HG03354 (cell line): ENCODE measurements at regions not wholly inside any gene's neighbourhood (a gene's known extent, or its start where the extent isn't known, plus 50 kb on each side); places are given as distances from the start of the nearest gene placed in this dataset.

ENCODE experiments used
- ATAC-seq: cut with Tn5 transposase; IDR thresholded peaks from one replicate; pipeline ENCODE4 v1.9.1; 2021; ENCODE audit warnings: mild to moderate bottlenecking; ENCODE audit not compliant: unreplicated experiment, poor library complexity, severe bottlenecking

GRCh38 chr5:158289967-158290366 is 431.0 kb upstream of the CLINT1 start:
- no peak for ATAC-seq

GRCh38 chr5:158288272-158288657 is 429.3 kb upstream of the CLINT1 start:
- no peak for ATAC-seq

GRCh38 chr5:158287643-158288271 is 428.8 kb upstream of the CLINT1 start:
- ATAC-seq, result no peak

- no peak for ATAC-seq
Measured at GRCh38 chr5:158286827-158287226, 427.9 kb upstream of the CLINT1 start.

GRCh38 chr5:158285698-158286097 is 426.8 kb upstream of the CLINT1 start:
- ATAC-seq, result no peak

- ATAC-seq, result no peak
Measured at GRCh38 chr5:158284242-158284641, 425.3 kb upstream of the CLINT1 start.

- no peak for ATAC-seq
Measured at GRCh38 chr5:158283397-158283796, 424.5 kb upstream of the CLINT1 start.

GRCh38 chr5:158278216-158278925 is 419.4 kb upstream of the CLINT1 start:
- ATAC-seq, result no peak

- no peak for ATAC-seq
Measured at GRCh38 chr5:158277276-158277675, 418.3 kb upstream of the CLINT1 start.

- no peak for ATAC-seq
Measured at GRCh38 chr5:158276692-158277091, 417.7 kb upstream of the CLINT1 start.

GRCh38 chr5:158275511-158275910 is 416.6 kb upstream of the CLINT1 start:
- no peak for ATAC-seq

- ATAC-seq, result no peak
Measured at GRCh38 chr5:158273035-158273434, 414.1 kb upstream of the CLINT1 start.

GRCh38 chr5:158272409-158272808 is 413.5 kb upstream of the CLINT1 start:
- ATAC-seq, result no peak

- no peak for ATAC-seq
Measured at GRCh38 chr5:158270996-158271554, 412.1 kb upstream of the CLINT1 start.

- no peak for ATAC-seq
Measured at GRCh38 chr5:158268286-158268685, 409.3 kb upstream of the CLINT1 start.

- no peak for ATAC-seq
Measured at GRCh38 chr5:158267228-158267627, 408.3 kb upstream of the CLINT1 start.

GRCh38 chr5:158265931-158266700 is 407.2 kb upstream of the CLINT1 start:
- no peak for ATAC-seq

- ATAC-seq, result no peak
Measured at GRCh38 chr5:158265346-158265745, 406.4 kb upstream of the CLINT1 start.

- no peak for ATAC-seq
Measured at GRCh38 chr5:158264264-158264663, 405.3 kb upstream of the CLINT1 start.

GRCh38 chr5:158261674-158262367 is 402.9 kb upstream of the CLINT1 start:
- no peak for ATAC-seq
